ENCODE measurements at regions not wholly inside any gene's neighbourhood (a gene's known extent, or its start where the extent isn't known, plus 50 kb on each side); places are given as distances from the start of the nearest gene placed in this dataset.

DNA sequence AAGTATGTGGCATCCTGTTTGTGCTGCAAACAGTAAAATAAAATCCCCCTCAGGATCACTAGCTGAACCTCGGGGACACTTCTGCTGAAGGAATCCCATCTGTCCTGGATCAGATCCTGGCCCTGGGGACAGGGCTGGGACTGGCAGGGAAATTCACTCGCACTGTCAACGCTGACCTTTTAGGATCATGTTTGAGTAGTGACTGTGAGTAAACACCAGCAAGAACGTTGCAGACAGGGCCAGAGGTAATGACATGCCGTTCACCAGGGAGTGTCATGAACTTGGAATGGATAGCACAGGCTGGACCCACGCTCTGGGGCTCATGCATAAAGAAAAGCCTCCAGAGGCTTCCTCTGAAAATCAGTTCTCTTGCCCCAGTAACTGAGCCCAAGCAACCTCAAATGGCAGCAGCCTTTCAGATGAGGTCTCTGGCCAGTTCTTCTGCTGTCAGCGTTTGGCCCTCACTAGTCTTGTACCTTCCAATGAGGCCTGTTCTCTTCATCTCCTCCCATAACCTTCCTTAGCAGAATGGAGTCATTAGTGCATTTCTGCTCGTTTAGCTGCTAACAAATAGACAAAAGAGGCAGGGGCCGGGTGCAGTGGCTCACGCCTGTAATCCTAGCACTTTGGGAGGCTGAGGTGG is 51.0 kb upstream of the BARX2 start:
- Histone ChIP-seq H3K27ac (no peak overlapping the region), H3K9me3 (ENCODE audit: low read depth, low read length) (no peaks in the 10 kb centered on the region), H3K9ac (ENCODE audit: insufficient read length) (no peak overlapping the region), H3K36me3 (ENCODE audit: insufficient read depth, low read length) (no peaks in the 10 kb centered on the region), H3K4me3 (no peak overlapping the region; the same call in 1 of the 2 replicates)
- no peak for TF ChIP-seq FOXP2 (optimal IDR thresholded peaks at IDR 0.05; ENCODE audit: control extremely low read depth, extremely low read length, insufficient read depth)
- no peak for TF ChIP-seq POLR2AphosphoS5 (IDR thresholded peaks at IDR 0.05; ENCODE audit: borderline replicate concordance, low read depth, low read length)
- no peak for TF ChIP-seq EZH2 (IDR thresholded peaks at IDR 0.05)
- DNase-seq (ENCODE audit: low read depth, low spot score), result no peak

- no peak for TF ChIP-seq EZH2 (IDR thresholded peaks at IDR 0.05)
- no peak for TF ChIP-seq POLR2AphosphoS5 (IDR thresholded peaks at IDR 0.05; ENCODE audit: borderline replicate concordance, low read depth, low read length)
- TF ChIP-seq FOXP2 (optimal IDR thresholded peaks at IDR 0.05; ENCODE audit: control extremely low read depth, extremely low read length, insufficient read depth), result no peak
- DNase-seq (ENCODE audit: low read depth, low spot score), result no peak
- H3K4me3 ChIP-seq, result no peak overlapping the region; the same call in 1 of the 2 replicates
- no peaks in the 10 kb centered on the region for H3K9me3 ChIP-seq (ENCODE audit: low read depth, low read length)
- H3K9ac ChIP-seq (ENCODE audit: insufficient read length), result no peak overlapping the region
- H3K36me3 ChIP-seq (ENCODE audit: insufficient read depth, low read length), result no peaks in the 10 kb centered on the region
- H3K27ac ChIP-seq, result no peak overlapping the region
Measured at GRCh38 chr11:129323896-129324502, 51.6 kb upstream of the BARX2 start.

- Histone ChIP-seq H3K9me3 (ENCODE audit: low read depth, low read length) (no peaks in the 10 kb centered on the region), H3K27ac (no peak overlapping the region), H3K4me3 (no peak overlapping the region), H3K9ac (ENCODE audit: insufficient read length) (no peak overlapping the region), H3K36me3 (ENCODE audit: insufficient read depth, low read length) (no peaks in the 10 kb centered on the region)
- no peak for DNase-seq (ENCODE audit: low read depth, low spot score)
- TF ChIP-seq EZH2 (IDR thresholded peaks at IDR 0.05), result no peak
- TF ChIP-seq FOXP2 (optimal IDR thresholded peaks at IDR 0.05; ENCODE audit: control extremely low read depth, extremely low read length, insufficient read depth), result no peak
- TF ChIP-seq POLR2AphosphoS5 (IDR thresholded peaks at IDR 0.05; ENCODE audit: borderline replicate concordance, low read depth, low read length), result no peak
Measured at GRCh38 chr11:129322941-129323340, 52.7 kb upstream of the BARX2 start.

DNA sequence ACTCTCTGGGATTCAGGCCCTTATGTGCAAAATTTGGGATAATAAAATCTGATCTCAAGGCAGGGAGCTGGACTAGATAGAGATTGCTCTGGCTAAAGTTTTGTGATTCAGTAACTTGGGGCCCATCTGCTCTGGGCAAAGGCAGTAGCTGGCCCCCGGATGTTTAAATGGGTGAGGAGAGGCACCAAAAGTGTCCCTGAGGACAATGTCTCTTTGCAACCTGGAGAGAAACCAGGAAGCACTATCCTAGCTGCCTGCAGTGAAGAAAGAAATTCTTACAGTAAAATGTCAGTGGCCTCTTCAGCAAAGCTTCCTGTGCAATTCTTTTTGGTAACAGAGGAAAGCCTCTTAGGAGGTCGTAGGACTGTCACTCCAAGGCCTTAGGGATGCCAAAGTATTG is 54.6 kb upstream of the BARX2 start:
- H3K36me3 ChIP-seq (ENCODE audit: insufficient read depth, low read length), result no peaks in the 10 kb centered on the region
- H3K9ac ChIP-seq (ENCODE audit: insufficient read length), result no peak overlapping the region
- no peak for DNase-seq (ENCODE audit: low read depth, low spot score)
- no peak for TF ChIP-seq FOXP2 (optimal IDR thresholded peaks at IDR 0.05; ENCODE audit: control extremely low read depth, extremely low read length, insufficient read depth)
- TF ChIP-seq POLR2AphosphoS5 (IDR thresholded peaks at IDR 0.05; ENCODE audit: borderline replicate concordance, low read depth, low read length), result no peak
- TF ChIP-seq EZH2 (IDR thresholded peaks at IDR 0.05), result no peak
- no peak overlapping the region for H3K4me3 ChIP-seq
- no peak overlapping the region for H3K27ac ChIP-seq
- H3K9me3 ChIP-seq (ENCODE audit: low read depth, low read length), result no peaks in the 10 kb centered on the region

DNA sequence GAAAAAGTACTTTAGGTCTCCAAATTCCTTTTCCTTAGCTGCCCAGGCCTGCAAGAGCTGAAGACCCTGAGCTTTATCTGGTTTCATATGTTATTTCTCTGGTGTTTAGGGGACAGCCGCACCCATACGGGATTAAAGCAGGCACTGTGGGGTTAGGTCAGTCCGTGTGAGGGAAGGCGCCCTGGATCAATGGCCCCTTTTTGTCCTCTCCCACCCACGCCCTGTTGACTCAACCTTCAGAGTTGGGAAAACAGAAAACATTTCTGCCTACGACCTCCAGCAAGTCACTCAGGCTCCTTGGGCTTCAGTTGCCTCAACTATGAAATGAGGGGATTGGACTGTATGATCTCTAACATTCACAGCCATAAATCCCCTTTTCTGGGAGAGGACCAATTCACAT is 55.2 kb upstream of the BARX2 start:
- H3K36me3 ChIP-seq (ENCODE audit: insufficient read depth, low read length), result no peaks in the 10 kb centered on the region
- no peaks in the 10 kb centered on the region for H3K9me3 ChIP-seq (ENCODE audit: low read depth, low read length)
- TF ChIP-seq FOXP2 (optimal IDR thresholded peaks at IDR 0.05; ENCODE audit: control extremely low read depth, extremely low read length, insufficient read depth) (no peak), EZH2 (IDR thresholded peaks at IDR 0.05) (no peak), POLR2AphosphoS5 (IDR thresholded peaks at IDR 0.05; ENCODE audit: borderline replicate concordance, low read depth, low read length) (no peak)
- no peak overlapping the region for H3K9ac ChIP-seq (ENCODE audit: insufficient read length)
- H3K27ac ChIP-seq, result no peak overlapping the region
- no peak for DNase-seq (ENCODE audit: low read depth, low spot score)
- H3K4me3 ChIP-seq, result no peak overlapping the region

DNA sequence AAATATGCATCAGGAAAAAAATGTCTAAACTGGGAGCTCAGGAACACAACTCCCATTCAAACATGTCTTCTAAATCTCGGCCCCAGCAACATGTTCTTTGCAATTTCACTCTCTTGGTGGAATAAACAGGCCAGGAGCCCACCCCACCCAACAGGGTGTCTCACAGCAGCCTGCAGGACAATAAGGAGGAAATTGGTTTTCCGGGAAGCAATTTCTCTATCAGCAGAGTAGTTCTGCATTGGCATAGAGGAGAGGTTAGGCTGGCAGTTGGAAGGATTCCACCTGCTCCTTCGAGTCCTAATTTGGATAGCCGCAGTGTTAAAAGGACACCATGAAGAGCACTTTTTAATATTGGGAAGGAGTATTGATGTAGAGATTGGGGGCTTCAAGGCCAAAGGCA is 55.9 kb upstream of the BARX2 start:
- H3K9me3 ChIP-seq (ENCODE audit: low read depth, low read length), result no peaks in the 10 kb centered on the region
- no peak for TF ChIP-seq POLR2AphosphoS5 (IDR thresholded peaks at IDR 0.05; ENCODE audit: borderline replicate concordance, low read depth, low read length)
- no peak for TF ChIP-seq EZH2 (IDR thresholded peaks at IDR 0.05)
- no peak for TF ChIP-seq FOXP2 (optimal IDR thresholded peaks at IDR 0.05; ENCODE audit: control extremely low read depth, extremely low read length, insufficient read depth)
- H3K9ac ChIP-seq (ENCODE audit: insufficient read length), result no peak overlapping the region
- H3K27ac ChIP-seq, result no peak overlapping the region
- H3K4me3 ChIP-seq, result no peak overlapping the region
- no peak for DNase-seq (ENCODE audit: low read depth, low spot score)
- no peaks in the 10 kb centered on the region for H3K36me3 ChIP-seq (ENCODE audit: insufficient read depth, low read length)

DNA sequence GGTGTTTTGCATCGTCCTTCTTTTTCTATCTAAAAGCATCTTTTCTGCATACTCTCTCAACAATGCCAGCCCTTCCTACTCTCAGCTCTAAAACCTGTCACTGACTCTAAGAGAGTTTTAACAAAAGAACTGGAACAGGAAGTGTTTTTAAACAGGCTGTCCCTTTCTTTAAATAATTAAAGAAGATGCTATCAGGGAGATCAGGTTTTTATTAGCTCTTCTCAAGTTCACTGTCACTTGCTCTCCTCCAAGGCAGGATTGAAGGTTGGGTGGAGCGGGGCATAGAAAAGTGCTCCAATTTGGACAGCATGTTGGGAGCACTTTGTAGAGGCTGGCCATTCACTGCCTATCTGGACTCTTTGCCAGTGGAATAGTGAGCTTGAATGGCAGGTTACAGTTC is 56.4 kb upstream of the BARX2 start:
- no peak for DNase-seq (ENCODE audit: low read depth, low spot score)

GRCh38 chr11:129317571-129317970 is 58.1 kb upstream of the BARX2 start:
- Histone ChIP-seq H3K4me3 (no peak overlapping the region), H3K27ac (no peak overlapping the region), H3K9ac (ENCODE audit: insufficient read length) (no peak overlapping the region), H3K36me3 (ENCODE audit: insufficient read depth, low read length) (no peaks in the 10 kb centered on the region), H3K9me3 (ENCODE audit: low read depth, low read length) (no peaks in the 10 kb centered on the region)
- no peak for DNase-seq (ENCODE audit: low read depth, low spot score)
- TF ChIP-seq POLR2AphosphoS5 (IDR thresholded peaks at IDR 0.05; ENCODE audit: borderline replicate concordance, low read depth, low read length), result no peak
- TF ChIP-seq EZH2 (IDR thresholded peaks at IDR 0.05), result no peak
- TF ChIP-seq FOXP2 (optimal IDR thresholded peaks at IDR 0.05; ENCODE audit: control extremely low read depth, extremely low read length, insufficient read depth), result no peak

More for the DNA sequence above, 56.4 kb upstream of the BARX2 start:
- no peak overlapping the region for H3K9ac ChIP-seq (ENCODE audit: insufficient read length)
- H3K4me3 ChIP-seq, result no peak overlapping the region
- no peak overlapping the region for H3K27ac ChIP-seq
- TF ChIP-seq FOXP2 (optimal IDR thresholded peaks at IDR 0.05; ENCODE audit: control extremely low read depth, extremely low read length, insufficient read depth), result no peak
- TF ChIP-seq POLR2AphosphoS5 (IDR thresholded peaks at IDR 0.05; ENCODE audit: borderline replicate concordance, low read depth, low read length), result no peak
- no peak for TF ChIP-seq EZH2 (IDR thresholded peaks at IDR 0.05)
- H3K9me3 ChIP-seq (ENCODE audit: low read depth, low read length), result no peaks in the 10 kb centered on the region
- H3K36me3 ChIP-seq (ENCODE audit: insufficient read depth, low read length), result no peaks in the 10 kb centered on the region

Data from SK-N-MC (cell line).